Iris pigment epithelial cell (primary cell): ENCODE measurements at regions not wholly inside any gene's neighbourhood (a gene's known extent, or its start where the extent isn't known, plus 50 kb on each side); places are given as distances from the start of the nearest gene placed in this dataset.

Experiments
- DNase-seq: peaks from one replicate; pipeline ENCODE4 v3.0.0-alpha.2; 2011; ENCODE audit warnings: low read depth

- DNase-seq, result no peak
These were observed 58.3 kb upstream of the SPATA31E1 start for GRCh38 chr9:87824216-87824875.

DNA sequence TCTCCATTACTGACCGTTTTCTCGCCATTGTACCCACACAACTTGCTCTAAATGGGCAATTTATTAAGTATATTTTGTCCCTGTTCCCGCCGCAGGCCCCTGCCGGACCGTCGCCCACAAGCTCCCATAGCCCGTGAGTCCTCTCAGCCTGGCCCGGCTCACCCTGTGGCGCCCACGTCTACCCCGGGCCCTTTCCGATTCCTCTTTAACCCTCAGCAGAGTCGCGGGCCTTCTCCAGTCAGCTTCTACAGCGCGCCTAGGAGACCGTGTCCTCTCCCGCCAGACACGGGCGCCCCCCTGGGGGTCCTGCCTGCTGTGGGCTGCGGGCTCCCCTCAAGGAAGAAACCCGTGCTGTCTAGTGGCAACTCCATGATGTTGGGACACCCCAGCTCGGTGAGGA, 57.8 kb upstream of the SPATA31E1 start:
- DNase-seq, result no peak

GRCh38 chr9:87826331-87826730, 56.3 kb upstream of the SPATA31E1 start:
- DNase-seq, result no peak

- no peak for DNase-seq
These were observed 55.3 kb upstream of the SPATA31E1 start for GRCh38 chr9:87827341-87827740.

DNA sequence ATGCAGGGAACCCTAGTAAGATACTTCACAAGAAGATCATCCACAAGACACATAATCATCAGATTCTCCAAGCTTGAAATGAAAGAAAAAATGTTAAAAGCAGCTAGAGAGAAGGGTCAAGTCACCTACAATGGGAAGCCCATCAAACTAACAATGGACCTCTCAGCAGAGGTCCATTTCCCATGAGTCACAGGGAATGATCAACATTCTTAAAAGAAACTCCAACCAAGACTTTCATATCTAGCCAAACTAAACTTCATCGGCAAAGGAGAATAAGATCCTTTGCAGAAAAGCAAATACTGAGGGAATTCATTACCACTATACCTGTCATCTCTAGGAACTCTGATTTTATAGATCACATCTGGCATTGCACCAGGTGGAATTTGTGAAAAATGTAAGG, 52.9 kb upstream of the SPATA31E1 start:
- DNase-seq, result no peak

- DNase-seq, result no peak
These were observed 52.2 kb upstream of the SPATA31E1 start for GRCh38 chr9:87830446-87830845.

- DNase-seq, result no peak
These were observed 51.5 kb upstream of the SPATA31E1 start for GRCh38 chr9:87831159-87831558.
